GM19193 (cell line): ENCODE measurements at regions not wholly inside any gene's neighbourhood (a gene's known extent, or its start where the extent isn't known, plus 50 kb on each side); places are given as distances from the start of the nearest gene placed in this dataset.

ENCODE experiments used
- POLR2A ChIP-seq: IDR thresholded peaks from 4 replicates; pipeline ENCODE4 v1.6.1; 2011; ENCODE audit not compliant: insufficient read depth, insufficient read length; ENCODE audit errors: extremely low read depth

GRCh38 chr10:107708981-107709380, 544.5 kb upstream of the SORCS1 start:
- TF ChIP-seq POLR2A, result no peak

GRCh38 chr10:107706096-107706725, 541.7 kb upstream of the SORCS1 start:
- no peak for TF ChIP-seq POLR2A

- TF ChIP-seq POLR2A, result no peak
These were observed 537.4 kb upstream of the SORCS1 start for GRCh38 chr10:107701943-107702342.

GRCh38 chr10:107692072-107692471, 527.6 kb upstream of the SORCS1 start:
- TF ChIP-seq POLR2A, result no peak

GRCh38 chr10:107689323-107689722, 524.8 kb upstream of the SORCS1 start:
- no peak for TF ChIP-seq POLR2A

GRCh38 chr10:107687701-107688100, 523.2 kb upstream of the SORCS1 start:
- TF ChIP-seq POLR2A, result no peak

GRCh38 chr10:107686095-107686494, 521.6 kb upstream of the SORCS1 start:
- TF ChIP-seq POLR2A, result no peak

- TF ChIP-seq POLR2A, result no peak
These were observed 507.5 kb upstream of the SORCS1 start for GRCh38 chr10:107671960-107672359.

- no peak for TF ChIP-seq POLR2A
These were observed 501.7 kb upstream of the SORCS1 start for GRCh38 chr10:107666214-107666613.

GRCh38 chr10:107665459-107665858, 501.0 kb upstream of the SORCS1 start:
- TF ChIP-seq POLR2A, result no peak

GRCh38 chr10:107657851-107658250, 493.3 kb upstream of the SORCS1 start:
- no peak for TF ChIP-seq POLR2A

- TF ChIP-seq POLR2A, result no peak
These were observed 492.4 kb upstream of the SORCS1 start for GRCh38 chr10:107656932-107657331.

- no peak for TF ChIP-seq POLR2A
These were observed 489.4 kb upstream of the SORCS1 start for GRCh38 chr10:107653832-107654287.

- TF ChIP-seq POLR2A, result no peak
These were observed 486.4 kb upstream of the SORCS1 start for GRCh38 chr10:107650939-107651338.

GRCh38 chr10:107649249-107649648, 484.7 kb upstream of the SORCS1 start:
- no peak for TF ChIP-seq POLR2A

GRCh38 chr10:107647462-107647861, 483.0 kb upstream of the SORCS1 start:
- TF ChIP-seq POLR2A, result no peak

GRCh38 chr10:107631876-107632275, 467.4 kb upstream of the SORCS1 start:
- TF ChIP-seq POLR2A, result no peak
